Natural killer cell treated with Interleukin-12 subunit alpha and Interleukin-12 subunit beta and Interleukin-15 and Interleukin-18, amount 100 ng/mL, for 72 hours (primary cell): ENCODE measurements at regions not wholly inside any gene's neighbourhood (a gene's known extent, or its start where the extent isn't known, plus 50 kb on each side); places are given as distances from the start of the nearest gene placed in this dataset.
"Not testable (repeated sequence)": the region's sequence is repeated elsewhere in the genome, so short reads cannot be mapped to it uniquely, and the experiment has no call there.

ENCODE experiments used
- ATAC-seq, 2 donors: fragments of 150-1000 bp; cut with Tn5 transposase in 1 of 2; sonication (Bioruptor Pico), chemical (Tn5 transposase) in 1 of 2; 2 replicates each; pipeline ENCODE4 v1.10.0; 2021
- DNase-seq: peaks from one replicate; pipeline ENCODE4 v3.0.0; 2022; ENCODE audit warnings: low spot score
- H3K27ac Mint-ChIP-seq, 2 donors: 1 replicate in 1 of 2; 2 replicates in 1 of 2; pipeline ENCODE4 v1.8.0; 2022; ENCODE audit warnings: mixed read lengths in 2 of 2, mild to moderate bottlenecking in 1 of 2, moderate library complexity in 1 of 2
- H3K27me3 Mint-ChIP-seq, 2 donors: 1 replicate in 1 of 2; 2 replicates in 1 of 2; pipeline ENCODE4 v1.8.0; 2022; ENCODE audit warnings: mixed read lengths in 2 of 2
- H3K36me3 Mint-ChIP-seq: one replicate; pipeline ENCODE4 v1.8.0; 2022; ENCODE audit warnings: mixed read lengths
- H3K4me1 Mint-ChIP-seq, 2 donors: 1 replicate in 1 of 2; 2 replicates in 1 of 2; pipeline ENCODE4 v1.8.0; 2022; ENCODE audit warnings: low read depth in 2 of 2, mixed read lengths in 2 of 2, mild to moderate bottlenecking in 1 of 2
- H3K4me3 Mint-ChIP-seq: one replicate; pipeline ENCODE4 v1.8.0; 2022; ENCODE audit warnings: mixed read lengths
- H3K9me3 Mint-ChIP-seq: 2 replicates; pipeline ENCODE4 v1.8.0; 2022; ENCODE audit warnings: mixed read lengths

DNA sequence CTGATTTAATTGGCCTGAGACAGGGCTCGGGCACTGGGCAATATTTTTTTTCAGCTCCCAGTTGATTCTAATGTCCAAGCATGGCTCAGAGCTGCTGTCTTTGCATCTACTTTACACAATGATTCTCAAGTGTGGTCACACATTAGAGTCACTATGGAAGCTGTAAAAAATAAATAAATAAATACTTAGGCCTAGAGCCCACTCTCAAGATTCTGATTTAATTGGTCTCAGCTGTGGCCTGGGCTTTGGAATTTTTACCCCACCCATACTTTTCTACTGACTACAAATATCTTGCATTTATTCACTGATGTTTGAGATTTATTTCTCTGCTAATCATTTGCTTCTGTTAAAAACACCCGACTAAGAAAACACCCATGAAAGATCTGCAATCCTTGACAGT lies 145.7 kb upstream of the SRD5A2 start:
- DNase-seq, result no peak
- no peaks in the 10 kb centered on the region for H3K4me1 Mint-ChIP-seq
- peaks cover 6 to 23% of the 10 kb centered on the region in 2 donors for H3K27me3 Mint-ChIP-seq
- ATAC-seq, result no peak
- peaks cover 5% of the 10 kb centered on the region for H3K36me3 Mint-ChIP-seq
- H3K9me3 Mint-ChIP-seq, result peaks cover 6% of the 10 kb centered on the region
- H3K4me3 Mint-ChIP-seq, result no peak overlapping the region
- H3K27ac Mint-ChIP-seq, result no peak overlapping the region

DNA sequence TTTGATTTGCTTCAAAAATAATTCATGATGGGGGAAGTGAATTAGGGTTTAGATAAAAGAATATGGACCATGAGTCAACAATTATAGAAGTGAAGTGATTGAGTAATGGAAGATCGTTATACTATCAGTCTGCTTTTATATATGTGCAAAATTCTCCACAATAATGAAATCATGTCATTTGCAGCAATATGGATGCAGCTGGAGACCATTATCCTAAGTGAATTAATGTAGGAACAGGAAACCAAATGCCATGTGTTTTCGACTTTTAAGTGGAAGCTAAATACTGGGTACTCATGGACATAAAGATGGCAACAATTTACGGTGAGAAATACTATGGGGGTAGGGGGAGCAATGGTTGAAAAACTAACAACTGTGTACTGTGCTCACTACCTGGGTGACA lies 144.7 kb upstream of the SRD5A2 start:
- Mint-ChIP-seq H3K4me1 (no peaks in the 10 kb centered on the region), H3K9me3 (peaks cover 8% of the 10 kb centered on the region), H3K4me3 (no peak overlapping the region), H3K36me3 (peaks cover 7% of the 10 kb centered on the region), H3K27me3 (peaks cover 6 to 19% of the 10 kb centered on the region in 2 donors), H3K27ac (no peak overlapping the region)
- DNase-seq, result no peak
- no peak for ATAC-seq

DNA sequence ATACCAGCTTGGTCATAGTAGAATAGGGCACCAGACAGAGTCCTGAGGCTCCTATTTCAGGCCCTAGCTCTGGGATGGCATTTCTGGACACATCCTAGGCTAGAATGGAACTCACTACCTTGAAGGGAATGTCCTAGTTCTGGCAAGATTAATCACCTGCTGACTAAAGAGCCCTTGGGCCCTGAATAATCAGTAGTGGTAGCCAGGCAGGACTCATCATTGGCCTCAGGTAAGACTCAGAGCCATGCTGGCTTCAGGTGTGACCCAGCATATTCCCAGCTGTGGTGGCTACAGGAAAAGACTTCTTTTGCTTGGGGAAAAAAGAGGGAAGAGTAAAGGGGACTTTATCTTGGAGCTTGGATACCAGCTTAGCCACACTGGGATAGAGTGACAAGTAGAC lies 131.0 kb upstream of the SRD5A2 start:
- ATAC-seq (no peak), DNase-seq (no peak)
- peaks cover 5 to 44% of the 10 kb centered on the region in 2 donors for H3K27me3 Mint-ChIP-seq
- H3K4me1 Mint-ChIP-seq, result no peaks in the 10 kb centered on the region
- H3K27ac Mint-ChIP-seq, result no peak overlapping the region
- peaks cover 6% of the 10 kb centered on the region for H3K9me3 Mint-ChIP-seq
- H3K4me3 Mint-ChIP-seq, result no peak overlapping the region
- peaks cover 9% of the 10 kb centered on the region for H3K36me3 Mint-ChIP-seq

DNA sequence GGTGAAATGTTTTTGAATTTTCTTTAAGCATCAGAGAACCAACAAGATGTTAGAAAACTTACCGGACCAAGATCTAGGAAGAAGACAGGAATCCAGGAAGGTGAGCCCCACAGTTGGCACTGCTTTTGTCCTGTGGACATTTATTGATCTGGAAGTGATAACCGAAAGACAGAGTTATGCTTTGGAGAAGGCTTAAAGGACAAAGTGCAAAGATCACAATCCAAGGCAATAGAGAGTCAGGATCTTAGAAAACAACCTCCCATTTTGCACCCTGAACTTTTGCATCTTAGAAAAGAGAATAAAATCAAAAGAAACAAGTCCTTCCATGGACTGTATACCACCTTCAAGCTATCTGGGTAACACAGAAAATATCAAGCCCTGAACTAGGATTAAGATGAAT lies 129.4 kb upstream of the SRD5A2 start:
- H3K9me3 Mint-ChIP-seq, result peaks cover 6% of the 10 kb centered on the region
- no peak overlapping the region for H3K4me3 Mint-ChIP-seq
- DNase-seq (no peak), ATAC-seq (no peak)
- no peaks in the 10 kb centered on the region for H3K4me1 Mint-ChIP-seq
- H3K36me3 Mint-ChIP-seq, result peaks cover 9% of the 10 kb centered on the region
- H3K27me3 Mint-ChIP-seq, result peaks cover 7 to 35% of the 10 kb centered on the region in 2 donors
- H3K27ac Mint-ChIP-seq, result no peak overlapping the region

DNA sequence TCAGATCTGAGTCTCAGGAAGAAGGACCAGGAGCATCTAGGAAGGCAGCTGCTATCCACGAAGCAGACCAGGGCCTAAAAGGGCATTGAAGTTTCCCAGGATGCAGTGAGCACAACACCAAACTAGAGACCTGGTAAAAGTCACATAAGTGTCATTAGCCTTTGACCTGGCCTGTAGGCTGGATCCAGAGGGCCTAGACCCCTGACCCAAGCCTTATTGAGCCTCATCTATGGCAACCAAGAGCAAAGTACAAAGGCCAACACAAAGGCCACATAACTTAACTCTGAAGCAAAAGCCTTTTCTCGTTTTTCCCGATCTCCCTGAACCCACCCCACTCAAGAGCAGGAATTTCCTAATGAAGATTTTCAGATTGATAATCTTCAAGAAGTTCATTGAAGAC lies 127.3 kb upstream of the SRD5A2 start:
- no peak overlapping the region for H3K4me3 Mint-ChIP-seq
- H3K9me3 Mint-ChIP-seq, result peaks cover 3% of the 10 kb centered on the region
- ATAC-seq, result no peak
- peaks cover 4 to 30% of the 10 kb centered on the region in 2 donors for H3K27me3 Mint-ChIP-seq
- DNase-seq, result no peak
- no peak overlapping the region for H3K27ac Mint-ChIP-seq
- H3K4me1 Mint-ChIP-seq, result no peaks in the 10 kb centered on the region
- peaks cover 9% of the 10 kb centered on the region for H3K36me3 Mint-ChIP-seq

DNA sequence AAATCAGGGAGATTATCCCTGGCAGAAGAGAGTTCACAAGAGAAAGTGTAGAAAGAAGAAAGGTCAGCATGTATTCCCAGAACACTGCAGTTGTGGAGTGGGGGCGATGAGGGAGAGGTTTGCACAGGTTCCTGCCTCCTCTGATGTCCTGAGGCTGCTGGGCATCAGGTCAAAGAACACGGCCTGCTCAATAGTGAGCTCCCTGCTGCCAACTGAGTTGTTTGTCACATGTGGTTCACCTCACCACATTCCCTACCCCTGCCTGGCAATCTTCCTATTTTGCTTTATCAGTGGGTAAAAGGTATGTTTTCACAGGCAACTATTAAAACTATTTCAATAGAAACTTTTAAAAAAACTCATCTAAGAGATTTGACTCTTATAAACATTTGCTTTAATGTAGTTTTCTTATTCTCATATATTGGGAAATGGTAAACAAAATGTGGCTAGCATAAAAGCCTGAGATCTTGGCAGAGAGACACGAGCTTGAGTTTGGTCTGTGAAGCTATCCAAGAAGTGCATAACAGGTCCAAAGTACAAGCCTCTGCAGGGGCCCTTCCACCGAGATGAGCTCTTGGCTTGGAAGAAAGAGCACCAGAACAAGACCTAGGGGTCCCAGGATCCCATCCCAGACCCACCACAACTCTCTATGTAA lies 123.9 kb upstream of the SRD5A2 start:
- H3K27ac Mint-ChIP-seq, result no peak overlapping the region
- no peaks in the 10 kb centered on the region for H3K4me1 Mint-ChIP-seq
- ATAC-seq (no peak), DNase-seq (no peak)
- H3K9me3 Mint-ChIP-seq, result peaks cover 7% of the 10 kb centered on the region
- peaks cover 4 to 41% of the 10 kb centered on the region in 2 donors for H3K27me3 Mint-ChIP-seq
- H3K36me3 Mint-ChIP-seq, result peaks cover 19% of the 10 kb centered on the region
- no peak overlapping the region for H3K4me3 Mint-ChIP-seq

DNA sequence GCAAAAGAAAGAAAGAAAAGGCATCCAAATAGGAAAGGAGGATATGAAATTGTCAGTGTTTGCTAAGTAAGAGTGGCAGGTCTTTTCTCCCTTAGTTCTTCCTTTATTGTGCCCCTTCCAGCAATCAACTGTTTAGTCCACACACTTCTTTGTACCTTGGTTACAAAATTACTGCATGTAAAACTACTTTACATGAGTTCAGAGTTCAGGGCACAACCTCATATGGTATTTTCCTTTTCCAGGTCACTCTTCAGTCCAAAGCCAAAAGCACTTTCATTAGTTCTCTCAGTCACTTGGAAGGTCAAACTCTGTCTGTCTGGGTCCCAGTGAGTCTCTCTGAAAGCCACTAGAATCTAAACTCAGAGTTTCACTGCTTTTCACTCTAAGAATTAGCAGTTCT lies 122.5 kb upstream of the SRD5A2 start:
- DNase-seq, result no peak
- peaks cover 30% of the 10 kb centered on the region for H3K36me3 Mint-ChIP-seq
- H3K27ac Mint-ChIP-seq, result no peak overlapping the region
- peaks cover 11% of the 10 kb centered on the region for H3K9me3 Mint-ChIP-seq
- peaks cover 4 to 41% of the 10 kb centered on the region in 2 donors for H3K27me3 Mint-ChIP-seq
- no peaks in the 10 kb centered on the region for H3K4me1 Mint-ChIP-seq
- ATAC-seq, result no peak
- H3K4me3 Mint-ChIP-seq, result no peak overlapping the region

GRCh38 chr2:31698722-31699121 lies 118.0 kb upstream of the SRD5A2 start:
- no peak for ATAC-seq
- H3K27me3 Mint-ChIP-seq, result peaks cover 0 to 20% of the 10 kb centered on the region in 2 donors
- H3K9me3 Mint-ChIP-seq, result peaks cover 21% of the 10 kb centered on the region
- no peak for DNase-seq
- H3K4me1 Mint-ChIP-seq, result no peaks in the 10 kb centered on the region
- peaks cover 52% of the 10 kb centered on the region for H3K36me3 Mint-ChIP-seq
- no peak overlapping the region for H3K4me3 Mint-ChIP-seq
- H3K27ac Mint-ChIP-seq, result no peak overlapping the region

DNA sequence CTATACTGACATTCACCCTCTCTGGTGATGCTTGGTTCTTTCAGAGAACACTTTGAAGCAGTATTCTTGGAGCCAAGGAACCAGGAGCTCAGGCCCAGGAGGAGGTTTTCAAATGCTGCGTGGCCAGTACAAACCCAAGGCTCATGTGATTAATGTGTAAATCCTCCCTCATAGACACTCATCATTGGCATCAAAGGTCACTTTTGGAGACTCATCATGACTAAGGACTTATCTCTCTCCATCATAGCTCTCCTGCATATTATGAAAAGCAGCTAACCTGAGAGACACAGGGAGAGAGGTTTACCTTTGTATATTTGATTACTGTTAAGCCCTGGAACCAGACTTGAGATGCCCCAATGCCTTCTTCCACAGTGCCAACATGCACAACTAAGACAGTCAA lies 115.3 kb upstream of the SRD5A2 start:
- H3K9me3 Mint-ChIP-seq, result peaks cover 27% of the 10 kb centered on the region
- no peaks in the 10 kb centered on the region for H3K4me1 Mint-ChIP-seq

GRCh38 chr2:31694444-31694843 lies 113.7 kb upstream of the SRD5A2 start:
- H3K27ac Mint-ChIP-seq, result no peak overlapping the region
- no peak for ATAC-seq
- H3K4me1 Mint-ChIP-seq, result no peaks in the 10 kb centered on the region
- H3K36me3 Mint-ChIP-seq, result peaks cover 41% of the 10 kb centered on the region
- peaks cover 22% of the 10 kb centered on the region for H3K9me3 Mint-ChIP-seq
- no peak overlapping the region for H3K4me3 Mint-ChIP-seq
- H3K27me3 Mint-ChIP-seq, result no peaks in the 10 kb centered on the region
- DNase-seq, result no peak

More for the DNA sequence above, 115.3 kb upstream of the SRD5A2 start:
- peaks cover 47% of the 10 kb centered on the region for H3K36me3 Mint-ChIP-seq
- H3K4me3 Mint-ChIP-seq, result no peak overlapping the region
- DNase-seq, result no peak
- no peak overlapping the region for H3K27ac Mint-ChIP-seq
- no peak for ATAC-seq
- peaks cover 0 to 9% of the 10 kb centered on the region in 2 donors for H3K27me3 Mint-ChIP-seq

DNA sequence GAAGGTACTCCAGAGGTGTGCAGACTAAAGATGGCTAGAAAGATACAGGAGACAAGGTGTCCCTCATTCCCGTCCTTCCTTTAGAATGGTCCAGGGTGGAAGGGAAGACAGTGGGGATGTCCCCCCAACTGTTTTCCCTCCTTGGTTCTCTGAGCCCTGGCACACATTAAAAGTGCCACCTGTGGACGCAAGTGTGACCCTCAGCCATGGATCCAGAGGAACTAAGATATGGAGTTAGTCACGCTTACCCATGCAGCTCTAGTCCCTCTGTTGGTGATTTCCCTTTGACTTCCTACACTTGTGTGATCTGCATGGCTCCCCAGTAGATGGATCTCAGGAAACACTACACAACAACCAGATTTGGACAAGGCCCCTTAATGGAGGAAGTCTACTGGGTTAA lies 113.1 kb upstream of the SRD5A2 start:
- DNase-seq (no peak), ATAC-seq (no peak)
- H3K27me3 Mint-ChIP-seq, result no peaks in the 10 kb centered on the region
- H3K9me3 Mint-ChIP-seq, result peaks cover 21% of the 10 kb centered on the region
- H3K4me3 Mint-ChIP-seq, result no peak overlapping the region
- H3K4me1 Mint-ChIP-seq, result no peaks in the 10 kb centered on the region
- peaks cover 35% of the 10 kb centered on the region for H3K36me3 Mint-ChIP-seq
- no peak overlapping the region for H3K27ac Mint-ChIP-seq

- Mint-ChIP-seq H3K36me3 (peaks cover 11% of the 10 kb centered on the region), H3K4me3 (no peak overlapping the region), H3K27me3 (peaks cover 0 to 4% of the 10 kb centered on the region in 2 donors), H3K9me3 (peaks cover 20% of the 10 kb centered on the region), H3K4me1 (no peaks in the 10 kb centered on the region), H3K27ac (no peak overlapping the region)
- no peak for ATAC-seq
- no peak for DNase-seq
Measured at GRCh38 chr2:31688282-31688681, 107.5 kb upstream of the SRD5A2 start.

DNA sequence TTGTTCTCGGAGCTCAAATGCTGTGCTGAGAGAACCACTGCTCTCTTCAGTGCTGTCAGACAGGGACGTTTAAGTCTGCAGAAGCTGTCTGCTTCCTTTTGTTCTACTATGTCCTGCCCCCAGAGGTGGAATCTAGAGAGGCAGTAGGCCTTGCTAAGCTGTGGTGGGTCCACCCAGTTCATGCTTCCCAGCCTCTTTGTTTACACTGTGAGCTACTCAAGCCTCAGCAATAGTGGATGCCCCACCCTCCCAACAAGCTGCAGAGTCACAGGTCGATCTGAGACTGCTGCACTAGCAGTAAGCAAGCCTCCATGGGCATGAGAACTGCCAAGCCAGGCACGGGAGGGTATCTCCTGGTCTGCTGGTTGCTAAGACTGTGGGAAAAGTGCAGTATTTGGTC lies 102.8 kb upstream of the SRD5A2 start:
- ATAC-seq, H3K4me1 Mint-ChIP-seq, DNase-seq, H3K27ac Mint-ChIP-seq, H3K4me3 Mint-ChIP-seq: not testable (repeated sequence)
- H3K9me3 Mint-ChIP-seq, result peaks cover 28% of the 10 kb centered on the region
- peaks cover 7 to 22% of the 10 kb centered on the region in 2 donors for H3K27me3 Mint-ChIP-seq
- H3K36me3 Mint-ChIP-seq, result peaks cover 17% of the 10 kb centered on the region

DNA sequence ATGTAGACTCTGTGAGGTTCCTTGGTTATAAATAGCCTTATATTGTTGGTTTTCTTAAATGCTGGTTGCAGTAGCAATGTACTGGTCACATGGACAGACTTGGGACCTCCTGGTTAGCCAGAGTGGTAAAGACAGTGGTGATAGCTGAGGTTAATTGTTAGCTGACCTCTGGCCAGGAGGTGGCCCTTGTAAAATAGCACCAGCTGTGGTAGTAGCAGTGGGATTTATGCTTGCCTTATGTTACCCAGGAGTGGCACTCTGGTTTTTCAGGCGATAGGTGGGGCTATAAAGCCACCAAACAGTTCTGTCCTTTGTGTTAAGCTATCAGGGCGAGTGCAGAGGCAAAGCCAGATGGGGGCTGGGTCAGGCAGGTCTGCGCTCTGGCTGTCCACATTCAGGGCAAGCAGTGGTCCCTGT lies 94.8 kb upstream of the SRD5A2 start:
- DNase-seq (no peak), ATAC-seq (no peak)
- no peaks in the 10 kb centered on the region for H3K4me1 Mint-ChIP-seq
- peaks cover 0 to 26% of the 10 kb centered on the region in 2 donors for H3K27me3 Mint-ChIP-seq
- H3K36me3 Mint-ChIP-seq, result peaks cover 20% of the 10 kb centered on the region
- H3K27ac Mint-ChIP-seq, result no peak overlapping the region
- H3K4me3 Mint-ChIP-seq, result no peak overlapping the region
- H3K9me3 Mint-ChIP-seq, result peaks cover 10% of the 10 kb centered on the region

- Mint-ChIP-seq H3K27me3 (peaks cover 0 to 28% of the 10 kb centered on the region in 2 donors), H3K27ac (no peak overlapping the region), H3K9me3 (peaks cover 11% of the 10 kb centered on the region), H3K4me1 (no peaks in the 10 kb centered on the region), H3K4me3 (no peak overlapping the region), H3K36me3 (peaks cover 20% of the 10 kb centered on the region)
- ATAC-seq (no peak), DNase-seq (no peak)
Measured at GRCh38 chr2:31674446-31674845, 93.7 kb upstream of the SRD5A2 start.
